NCI-H2081 (cell line): ENCODE measurements at regions not wholly inside any gene's neighbourhood (a gene's known extent, or its start where the extent isn't known, plus 50 kb on each side); places are given as distances from the start of the nearest gene placed in this dataset.
"Not testable (repeated sequence)": the region's sequence is repeated elsewhere in the genome, so short reads cannot be mapped to it uniquely, and the experiment has no call there.

Experiments
- DNase-seq, 2 experiments: peaks; one replicate each; lab custom pipeline; 2025; lab: John Stamatoyannopoulos, UW

DNA sequence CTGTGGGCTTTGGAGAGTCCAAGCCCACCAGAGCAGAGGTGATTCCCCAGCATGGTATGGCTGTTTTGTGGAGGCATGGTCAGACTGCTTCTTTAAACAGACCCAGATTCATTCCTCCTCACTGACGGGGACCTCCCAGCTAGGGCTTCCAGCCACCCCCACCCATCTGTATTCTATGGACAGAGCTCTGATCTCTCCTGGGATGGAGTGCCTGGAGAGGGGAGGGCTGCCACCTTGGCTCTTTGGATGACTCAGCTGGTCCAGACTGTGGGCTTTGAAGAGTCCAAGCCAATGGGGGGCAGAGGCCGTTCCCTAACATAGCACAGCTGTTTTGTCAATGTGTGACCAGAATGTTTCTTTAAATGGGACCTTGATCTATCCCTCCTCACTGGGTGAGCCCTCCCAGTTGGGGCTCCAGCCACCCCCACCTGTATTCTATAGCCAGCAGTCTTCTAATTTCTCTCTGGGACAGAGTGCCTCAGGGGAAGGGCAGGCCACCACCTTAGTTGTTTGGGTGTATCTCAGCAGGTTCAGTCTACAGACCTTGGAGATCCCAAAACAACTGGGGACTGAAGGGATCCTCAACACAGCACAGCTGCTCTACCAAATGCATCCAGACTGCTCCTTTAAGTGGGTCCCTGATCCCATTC is 122.0 kb upstream of the OSTN start:
- no peak for DNase-seq

DNA sequence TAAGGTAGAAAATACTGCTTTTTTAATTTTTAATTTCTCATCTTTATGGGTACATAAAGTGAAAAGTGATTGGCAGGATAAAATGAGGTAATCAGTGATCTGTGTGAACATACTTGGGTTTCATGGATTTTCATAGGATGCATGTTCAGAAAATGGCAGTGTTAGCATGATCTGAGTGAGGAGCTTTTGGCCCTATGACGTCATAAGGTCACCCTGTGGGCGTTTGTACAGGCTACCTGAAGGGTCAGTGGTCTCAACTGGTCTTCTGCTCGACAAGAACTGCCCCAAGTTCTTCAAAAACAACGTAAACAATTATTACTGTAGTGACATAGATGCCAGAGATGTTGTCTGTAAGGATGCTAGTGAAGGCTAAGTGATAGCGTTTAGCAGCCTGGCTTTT is 124.5 kb upstream of the OSTN start:
- DNase-seq: no peak

DNA sequence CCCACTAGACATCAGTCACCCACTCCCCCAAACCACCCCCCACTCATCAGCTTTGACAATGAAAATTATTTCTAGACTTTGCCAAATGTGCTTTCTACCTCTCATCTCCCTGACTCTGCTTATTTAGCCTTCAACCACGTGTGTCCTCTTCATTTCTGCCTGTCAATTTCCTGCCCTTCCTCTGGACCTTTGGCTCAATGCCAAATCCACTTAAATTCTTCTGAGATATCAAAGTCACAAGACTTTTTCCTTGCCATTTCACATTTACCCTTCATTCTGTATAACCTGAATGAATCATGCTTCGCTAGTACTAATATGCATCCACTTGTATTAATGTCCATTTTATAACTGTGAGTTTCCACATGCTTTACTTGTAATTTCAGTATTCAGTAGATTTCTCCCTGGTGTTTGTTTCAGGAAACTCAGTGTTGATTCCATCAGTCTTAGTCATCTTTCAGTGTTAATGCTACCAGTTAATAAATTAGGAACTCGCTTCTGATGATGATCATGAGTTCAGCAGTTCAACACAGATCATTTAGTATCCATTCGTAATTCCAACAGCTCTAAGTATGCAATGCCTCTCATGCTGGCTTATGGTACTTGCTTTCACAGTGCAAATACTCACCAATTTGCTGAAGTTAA is 128.2 kb upstream of the OSTN start:
- no peak for DNase-seq

DNA sequence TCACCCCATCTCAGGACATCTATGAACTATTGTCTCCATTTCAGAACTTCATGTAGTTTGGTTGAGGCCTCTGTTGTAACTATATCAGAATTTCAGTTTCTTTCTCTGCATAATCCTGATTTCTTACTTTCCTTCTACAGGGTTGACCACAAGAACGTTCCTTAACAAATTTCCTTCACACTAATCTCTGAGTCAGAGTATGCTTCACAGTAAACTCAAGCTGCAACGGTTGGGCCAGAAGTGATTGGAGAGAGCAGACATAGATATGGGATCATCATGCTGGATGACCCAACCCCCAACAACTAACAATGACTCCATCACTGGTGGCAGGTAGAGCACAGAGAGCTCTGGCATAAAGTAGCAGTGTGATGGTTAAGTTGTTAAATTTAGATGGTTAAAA is 128.8 kb upstream of the OSTN start:
- no peak for DNase-seq

DNA sequence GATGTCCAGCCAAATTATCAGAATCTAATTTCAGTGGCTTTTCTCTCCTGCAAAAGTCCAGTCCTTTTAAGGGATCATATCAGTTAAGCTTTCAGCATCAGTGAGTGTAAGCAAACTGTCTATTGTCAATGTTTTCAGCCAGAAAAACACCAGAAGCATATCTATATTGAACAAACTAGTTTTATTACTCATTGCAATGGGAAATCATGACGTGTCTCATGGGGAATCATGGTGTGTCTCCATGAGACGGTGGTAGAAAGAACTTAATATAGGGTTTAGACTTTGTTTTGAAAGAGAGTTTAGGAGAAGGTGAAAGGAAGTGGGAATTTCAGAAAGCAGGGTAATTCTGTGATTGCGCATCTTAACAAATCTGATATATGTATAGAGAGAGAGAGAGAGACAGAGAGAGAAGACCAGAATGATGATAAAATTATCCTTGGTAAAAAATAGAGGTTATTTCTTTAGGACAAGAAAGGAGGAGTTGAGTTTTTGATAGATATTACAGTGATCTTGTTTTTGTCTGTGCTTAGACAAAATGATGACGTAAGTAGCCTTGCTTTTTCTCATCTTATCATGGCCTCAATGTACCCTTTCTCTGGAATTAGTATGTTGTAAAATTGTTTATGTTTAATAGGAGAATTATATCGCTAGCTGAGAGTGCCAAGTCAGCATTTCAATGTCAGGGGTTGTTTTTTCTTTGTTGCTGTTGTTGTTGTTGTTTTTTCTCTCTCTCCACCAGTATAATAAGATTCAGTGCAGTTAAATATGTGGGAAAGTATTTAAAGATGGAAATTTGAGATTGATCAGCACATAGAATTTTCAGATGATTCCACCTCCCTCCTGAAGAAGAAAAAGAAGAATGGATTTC is 129.9 kb upstream of the OSTN start:
- no peak for DNase-seq

DNA sequence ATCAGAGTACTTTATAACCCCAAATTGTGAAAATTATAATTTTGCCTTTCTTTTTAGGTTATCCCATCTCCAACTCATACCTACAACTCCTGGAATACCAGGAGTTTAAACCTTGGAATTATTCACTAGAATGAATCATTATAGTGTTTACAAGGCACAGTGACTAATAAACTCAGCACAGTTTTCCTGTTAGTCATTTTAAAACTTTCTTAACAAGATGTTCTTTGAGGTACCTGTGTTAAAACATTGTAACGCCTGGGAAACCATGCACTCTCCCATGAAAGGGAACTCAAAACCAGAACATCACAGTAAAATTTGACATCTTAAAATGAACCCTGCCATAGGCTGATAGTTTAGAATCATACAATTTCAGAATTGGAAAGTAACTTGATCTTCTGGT is 132.4 kb upstream of the OSTN start:
- no peak for DNase-seq

DNA sequence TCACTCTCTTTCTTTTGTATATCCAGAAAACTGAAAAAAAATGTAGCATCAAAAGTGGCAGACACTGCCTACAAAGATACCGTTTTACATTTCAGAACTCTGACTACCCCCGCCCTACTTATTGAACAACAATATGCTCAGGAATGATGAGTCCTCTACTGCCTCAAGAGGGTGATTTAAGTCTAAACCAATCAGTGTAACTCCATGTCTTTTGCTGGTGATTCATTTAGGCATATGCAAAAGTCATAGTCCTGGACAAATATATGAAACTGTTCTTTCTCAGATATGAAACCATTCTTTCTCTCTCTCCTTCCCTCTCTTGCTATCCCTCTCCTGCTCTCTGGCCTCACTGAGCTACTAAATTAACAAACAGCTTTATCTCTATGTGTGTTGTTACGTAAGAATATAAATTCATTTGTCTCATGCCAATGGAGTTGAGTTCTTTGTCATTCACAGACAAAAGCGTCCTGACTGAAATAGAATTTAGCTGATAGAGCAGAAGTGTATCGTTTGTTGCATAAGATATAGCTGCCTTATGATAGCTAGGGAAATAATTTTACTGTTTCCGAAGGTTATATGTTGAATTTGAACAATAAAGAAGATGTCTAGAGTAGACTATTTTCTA is 133.7 kb upstream of the OSTN start:
- no peak for DNase-seq

DNA sequence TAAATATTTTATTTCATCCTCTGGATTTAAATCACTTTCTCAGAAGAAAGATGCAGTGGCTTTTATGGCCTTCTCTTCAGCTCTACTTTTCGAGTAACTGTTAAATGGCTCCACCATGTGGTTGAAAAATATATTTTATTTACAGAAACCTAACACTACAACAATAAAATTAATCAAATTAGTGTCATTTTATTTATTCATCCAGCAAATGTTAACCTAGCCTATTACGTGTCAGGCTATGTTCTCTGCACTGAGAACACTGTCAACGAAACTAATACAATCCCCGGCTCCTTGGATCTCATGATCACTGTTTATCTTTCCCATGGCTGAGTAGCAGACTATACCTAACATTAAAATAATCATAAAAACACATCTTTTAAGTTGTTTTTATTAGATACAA is 148.0 kb upstream of the OSTN start:
- peak; percentile 38 to 45 for DNase-seq

DNA sequence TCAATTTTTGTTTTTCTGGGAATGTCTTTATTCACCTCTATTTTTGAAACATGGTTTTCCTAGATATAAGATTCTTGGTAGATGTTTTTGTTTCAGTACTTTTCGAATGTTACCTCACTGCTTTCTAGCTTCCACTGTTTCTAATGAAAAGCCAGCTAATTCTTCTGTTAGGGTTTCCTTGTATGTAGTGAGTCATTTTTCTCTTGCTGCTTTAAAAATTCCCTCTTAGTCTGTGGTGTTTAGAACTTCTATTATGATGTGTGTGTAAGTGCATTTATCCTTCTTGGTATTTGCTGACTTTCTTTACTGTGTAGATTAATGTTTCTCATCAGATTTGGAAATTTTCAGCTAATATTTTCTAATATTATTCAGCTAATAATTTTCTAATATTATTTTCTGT is 151.1 kb upstream of the OSTN start:
- DNase-seq: no peak

DNA sequence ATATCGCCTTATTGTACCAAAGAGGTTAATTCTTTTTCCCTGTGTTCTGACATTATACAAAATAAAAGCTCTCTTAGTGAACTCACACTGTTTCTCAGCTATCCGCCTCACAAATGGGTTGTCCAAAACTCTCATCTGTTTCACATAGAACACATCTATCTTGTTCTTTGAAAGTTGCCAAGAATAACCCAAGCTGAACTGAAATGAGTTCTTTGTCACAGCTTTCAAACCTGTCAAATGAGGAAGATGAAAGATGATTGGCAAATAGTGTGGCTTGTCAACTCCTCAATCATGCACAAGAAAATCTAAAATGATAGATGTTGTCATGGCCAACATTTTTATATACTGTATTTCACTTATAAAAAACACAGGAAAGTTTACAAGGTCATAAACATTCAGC is 168.1 kb upstream of the OSTN start:
- no peak for DNase-seq

DNA sequence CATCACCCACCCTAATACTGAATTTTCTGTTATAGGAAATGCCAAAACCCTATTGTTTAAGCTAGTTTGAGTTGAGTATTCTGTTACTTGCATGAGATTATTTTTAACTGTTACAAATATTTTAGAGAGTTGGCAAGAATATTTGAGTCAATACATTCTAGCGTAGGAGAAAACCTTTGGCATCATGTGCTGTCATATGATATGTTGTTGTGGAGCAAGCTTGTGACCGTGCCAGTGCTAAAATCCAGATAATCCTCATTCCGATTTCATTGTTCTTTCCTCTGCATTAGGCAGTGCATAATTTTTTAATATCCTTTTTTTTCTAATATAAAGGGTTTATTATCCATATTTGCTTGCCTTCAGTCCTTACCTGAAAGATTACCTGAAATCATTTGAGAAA is 168.0 kb upstream of the GMNC start:
- no peak for DNase-seq

DNA sequence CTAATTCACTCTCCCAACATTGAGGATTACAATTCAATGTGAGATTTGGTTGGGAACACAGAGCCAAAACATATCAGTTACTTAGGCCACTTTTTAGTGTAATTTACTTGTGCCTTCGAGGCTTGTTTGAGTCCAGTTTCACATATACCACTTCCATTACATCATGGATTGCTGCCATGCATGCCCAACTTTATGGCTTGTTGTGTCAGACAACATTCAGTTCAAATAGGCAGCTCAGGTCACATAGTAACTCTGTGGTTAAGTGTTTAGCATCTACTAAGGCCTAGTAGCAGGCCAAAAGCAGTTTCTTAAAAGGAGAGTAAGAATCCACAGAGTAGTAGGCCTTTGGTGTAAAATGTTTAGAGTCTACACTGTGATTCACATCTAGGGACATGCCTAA is 164.3 kb upstream of the GMNC start:
- DNase-seq: no peak

DNA sequence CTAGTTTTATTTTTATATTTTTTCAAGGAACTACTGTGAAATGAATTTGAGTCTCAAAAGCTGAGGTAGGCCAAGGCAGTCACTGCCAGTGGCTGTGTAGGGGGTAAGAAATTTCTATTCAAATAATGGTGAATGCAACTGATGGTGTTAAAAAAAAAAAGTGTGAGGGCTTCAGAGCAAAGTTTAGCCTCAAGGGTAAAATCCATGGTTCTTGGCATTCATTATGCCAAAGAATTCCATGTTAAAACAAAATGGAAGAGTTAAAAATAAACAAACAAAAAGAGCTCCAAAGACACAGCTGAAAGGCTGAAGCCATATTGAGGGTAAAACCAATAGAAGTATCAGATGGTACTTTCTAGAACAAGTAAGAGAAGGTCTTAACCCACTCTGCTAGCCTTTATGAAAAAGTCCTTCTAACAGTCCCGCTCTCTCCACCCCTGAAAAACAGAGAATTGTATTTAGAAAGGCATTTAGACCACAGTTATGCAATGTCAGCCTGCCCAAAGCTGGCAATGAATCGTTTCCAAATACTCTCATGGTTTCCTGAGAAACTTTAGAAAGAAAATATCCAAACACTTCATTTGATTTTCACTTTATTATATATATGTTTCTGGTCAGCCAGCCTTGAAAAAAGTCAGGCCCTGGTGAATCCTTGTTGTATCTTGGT is 158.4 kb upstream of the GMNC start:
- DNase-seq: no peak

DNA sequence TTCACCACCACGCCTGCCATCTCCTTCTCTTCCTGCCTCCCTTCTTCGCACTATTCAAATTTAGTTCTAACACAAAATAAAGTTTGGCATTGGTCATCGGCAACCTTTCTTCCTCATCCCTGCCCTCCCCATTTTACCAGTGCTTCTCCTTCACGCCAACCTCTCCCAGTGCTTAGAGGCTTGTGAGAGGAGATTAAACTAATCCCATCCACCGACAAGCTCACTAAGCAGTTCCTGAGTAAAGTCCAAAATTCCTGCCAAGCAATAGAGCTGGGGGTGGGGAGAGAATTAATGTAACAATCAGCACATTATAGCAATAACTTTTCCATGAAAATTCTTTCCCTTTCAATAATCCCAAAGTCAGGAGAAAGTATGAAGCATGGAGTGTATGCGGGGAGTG is 157.4 kb upstream of the GMNC start:
- DNase-seq: no peak

DNA sequence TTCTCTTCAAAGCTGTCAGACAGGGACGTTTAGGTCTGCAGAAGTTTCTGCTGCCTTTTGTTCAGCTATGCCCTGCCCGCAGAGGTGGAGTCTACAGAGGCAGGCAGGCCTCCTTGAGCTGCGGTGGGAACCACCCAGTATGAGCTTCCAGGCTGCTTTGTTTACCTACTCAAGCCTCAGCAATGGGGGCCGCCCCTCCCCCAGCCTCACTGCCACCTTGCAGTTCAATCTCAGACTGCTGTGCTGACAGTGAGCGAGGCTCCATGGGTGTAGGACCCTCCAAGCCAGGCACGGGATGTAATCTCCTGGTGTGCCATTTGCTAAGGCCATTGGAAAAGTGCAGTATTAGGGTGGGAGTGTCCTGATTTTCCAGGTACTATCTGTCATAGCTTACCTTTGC is 153.5 kb upstream of the GMNC start:
- DNase-seq: not testable (repeated sequence)

DNA sequence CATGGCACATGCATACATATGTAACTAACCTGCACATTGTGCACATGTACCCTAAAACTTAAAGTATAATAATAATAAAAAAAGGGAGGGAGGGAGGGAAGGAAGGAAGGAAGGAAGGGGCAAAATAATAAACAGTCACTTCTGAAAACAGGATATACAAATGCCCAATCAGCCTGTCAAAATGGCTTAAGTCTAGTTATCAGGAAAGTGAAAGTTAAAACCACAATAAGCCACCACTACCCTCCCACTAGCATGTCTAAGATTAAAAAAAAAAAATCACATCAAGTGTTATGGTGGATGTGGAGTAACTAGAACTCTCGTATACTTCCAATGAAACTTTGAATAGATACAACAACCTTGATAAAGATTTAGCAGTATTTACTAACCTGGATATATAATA is 145.6 kb upstream of the GMNC start:
- no peak for DNase-seq

DNA sequence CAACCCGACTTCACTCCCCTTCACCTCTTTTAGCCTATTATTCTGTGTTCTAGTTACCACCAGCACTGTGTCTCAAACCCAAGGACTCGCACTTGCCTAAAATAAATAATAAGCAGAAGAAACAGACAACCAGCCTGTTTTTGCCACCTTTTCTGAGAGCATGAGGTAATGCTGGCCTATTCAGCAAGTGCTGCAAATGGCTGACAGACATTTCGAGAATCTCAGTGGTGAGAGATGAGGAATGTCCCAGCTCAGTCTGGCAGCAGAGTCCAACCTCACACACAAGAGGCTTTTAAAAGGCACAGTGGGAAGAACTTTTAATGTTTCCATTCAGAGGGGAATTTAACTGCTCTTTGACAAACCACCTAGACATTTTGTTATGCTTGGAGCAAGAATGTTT is 143.3 kb upstream of the GMNC start:
- DNase-seq: no peak

DNA sequence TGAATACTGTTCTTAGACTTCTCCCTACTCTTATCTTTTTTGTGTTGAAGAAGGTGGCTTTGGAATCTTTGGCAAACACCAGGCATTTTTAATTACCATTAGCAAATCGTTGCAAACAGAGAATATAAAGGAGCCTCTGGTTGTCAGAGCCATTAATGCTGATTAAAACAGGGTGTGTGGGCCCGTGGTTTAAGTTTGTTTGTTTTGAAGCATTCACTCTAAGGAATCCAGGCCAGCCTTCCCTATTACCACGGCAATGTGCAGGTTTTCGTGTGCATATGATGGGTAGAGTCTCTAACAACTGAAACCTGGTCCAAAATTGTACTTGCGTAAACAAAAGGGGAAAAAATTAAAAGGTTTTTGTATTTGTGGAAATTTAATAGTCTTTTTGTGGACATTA is 141.2 kb upstream of the GMNC start:
- no peak for DNase-seq

DNA sequence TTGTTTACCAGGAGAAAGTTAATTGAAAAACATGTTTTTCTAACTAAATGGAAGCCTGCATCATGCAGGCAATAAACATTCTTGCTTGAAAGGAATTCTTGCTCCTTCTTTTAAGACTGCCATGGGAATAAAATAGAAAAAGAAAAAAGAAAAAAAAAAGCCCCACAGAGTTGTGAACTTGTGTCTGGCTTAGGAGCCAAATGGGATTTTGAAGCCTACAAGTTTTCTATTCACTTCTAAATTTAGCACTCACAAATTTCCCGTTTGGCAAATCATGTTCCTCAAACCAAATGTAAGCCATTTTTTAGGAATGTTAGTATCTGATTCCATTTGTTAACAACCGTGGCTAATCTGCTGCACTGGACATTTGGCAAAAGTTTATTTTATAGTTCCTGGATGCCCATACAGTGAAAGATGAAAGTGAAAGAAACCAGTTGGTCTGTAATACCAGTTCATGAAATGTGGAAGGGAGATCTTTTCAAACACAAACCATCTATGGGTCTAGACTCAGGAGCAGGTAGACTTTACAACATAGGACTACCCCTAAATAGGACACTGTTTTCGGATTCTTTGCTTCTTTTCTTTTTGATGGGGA is 133.8 kb upstream of the GMNC start:
- no peak for DNase-seq

DNA sequence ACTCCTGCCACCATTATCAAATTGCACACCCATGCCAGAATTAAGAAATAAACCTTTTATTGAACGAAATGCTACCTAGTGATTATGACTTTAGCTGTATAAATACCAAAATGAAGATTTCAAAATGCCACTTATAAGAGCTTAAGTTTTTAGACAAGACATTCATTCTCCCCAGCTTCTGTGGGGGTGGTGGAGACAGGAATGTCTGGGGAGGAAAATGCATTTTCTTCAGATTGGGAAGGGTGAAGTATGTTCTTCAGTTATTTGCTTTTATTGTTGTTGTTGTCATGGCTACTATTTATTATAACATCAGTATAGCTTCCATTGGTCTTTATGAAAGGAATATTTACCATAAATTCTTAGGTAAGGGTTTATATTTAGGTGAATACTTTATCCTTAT is 132.7 kb upstream of the GMNC start:
- no peak for DNase-seq

DNA sequence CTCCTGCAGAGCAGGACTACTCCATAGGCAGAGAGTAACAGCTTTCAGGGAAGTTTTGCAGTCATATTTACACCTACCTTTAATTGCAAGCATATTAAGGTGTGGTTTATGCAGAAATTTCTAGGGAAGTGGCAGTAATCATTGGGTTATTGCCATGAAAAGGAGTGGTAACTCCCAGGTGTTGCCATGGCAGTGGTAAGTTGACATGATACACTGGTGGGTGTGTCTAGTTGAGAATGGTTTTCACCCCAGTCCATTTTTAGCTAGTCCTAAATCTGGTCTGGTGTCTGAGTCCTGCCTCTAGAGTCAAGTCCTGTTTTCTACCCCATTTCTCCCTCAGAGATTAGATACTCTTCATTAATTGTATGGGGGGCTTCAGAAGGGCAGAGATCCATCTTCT is 128.4 kb upstream of the GMNC start:
- no peak for DNase-seq

DNA sequence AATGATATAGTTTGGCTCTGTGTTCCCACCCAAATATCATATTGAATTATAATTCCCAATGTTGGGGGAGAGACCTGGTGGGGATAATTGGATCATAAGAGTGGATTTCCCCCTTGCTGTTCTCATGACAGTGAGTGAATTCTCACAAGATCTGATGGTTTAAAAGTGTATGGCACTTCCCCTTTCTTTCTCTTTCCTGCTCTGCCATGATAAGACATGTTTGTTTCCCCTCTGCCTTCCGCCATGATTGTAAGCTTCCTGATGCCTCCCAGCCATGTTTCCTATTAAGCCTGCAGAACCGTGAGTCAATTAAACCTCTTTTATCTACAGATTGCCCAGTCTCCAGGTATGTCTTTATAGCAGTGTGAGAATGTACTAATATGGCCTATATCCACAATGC is 126.7 kb upstream of the GMNC start:
- no peak for DNase-seq
